ENCODE measurements at regions not wholly inside any gene's neighbourhood (a gene's known extent, or its start where the extent isn't known, plus 50 kb on each side); places are given as distances from the start of the nearest gene placed in this dataset.

- ATAC-seq: no peak
- H3K9me3 ChIP-seq (ENCODE audit: control insufficient read depth, insufficient read depth, low read depth, low read length): no peaks in the 10 kb centered on the region
- in situ Hi-C loops (cut with HindIII; ENCODE audit: low pct_unique_long_range_greater_than_20kb, low sequenced_read_pairs): no loop called here
- no peaks in the 10 kb centered on the region for H3K4me1 ChIP-seq (ENCODE audit: control insufficient read depth, insufficient read depth, low read length)
- H3K4me3 ChIP-seq (ENCODE audit: low read depth in 2 of 2, low read length in 2 of 2): no peak overlapping the region
- BruUV-seq (replicated peaks): no TSS peak
- ChIA-PET POLR2A (no interaction called here), CTCF (no interaction called here)
- no peak for DNase-seq (ENCODE audit: low read depth, low spot score)
- intact Hi-C loops (cut with micrococcal nuclease; ENCODE audit: unreplicated experiment): no loop called here
- no peak overlapping the region for H3K27ac ChIP-seq (ENCODE audit: low read length)
- no peaks in the 10 kb centered on the region for H3K27me3 ChIP-seq (ENCODE audit: control insufficient read depth, insufficient read depth, low read length)
- TF ChIP-seq SIN3A (IDR thresholded peaks at IDR 0.05; ENCODE audit: borderline replicate concordance, insufficient read depth, low read depth, low read length) (no peak), CTCF (IDR thresholded peaks at IDR 0.05) (no peak), REST (IDR thresholded peaks at IDR 0.05; ENCODE audit: insufficient read depth in 1 of 2, low read depth in 2 of 2, low read length in 1 of 2) (no peak), POLR2AphosphoS5 (IDR thresholded peaks at IDR 0.05; ENCODE audit: low read depth, low read length) (no peak), TCF7L2 (IDR thresholded peaks at IDR 0.05; ENCODE audit: low read depth, low read length) (no peak)
- no peaks in the 10 kb centered on the region for H3K36me3 ChIP-seq (ENCODE audit: control insufficient read depth, insufficient read depth, low read length)
Measured at GRCh38 chr4:66589183-66589582, 918.9 kb upstream of the EPHA5 start.

GRCh38 chr4:66585767-66586166 is 915.5 kb upstream of the EPHA5 start:
- H3K4me1 ChIP-seq (ENCODE audit: control insufficient read depth, insufficient read depth, low read length): no peaks in the 10 kb centered on the region
- intact Hi-C loops (cut with micrococcal nuclease; ENCODE audit: unreplicated experiment): no loop called here
- H3K4me3 ChIP-seq (ENCODE audit: low read depth in 2 of 2, low read length in 2 of 2): no peak overlapping the region
- H3K27me3 ChIP-seq (ENCODE audit: control insufficient read depth, insufficient read depth, low read length): no peaks in the 10 kb centered on the region
- in situ Hi-C loops (cut with HindIII; ENCODE audit: low pct_unique_long_range_greater_than_20kb, low sequenced_read_pairs): no loop called here
- ChIA-PET POLR2A (no interaction called here), CTCF (no interaction called here)
- no peak for DNase-seq (ENCODE audit: low read depth, low spot score)
- no peak overlapping the region for H3K27ac ChIP-seq (ENCODE audit: low read length)
- BruUV-seq (replicated peaks): no TSS peak
- H3K36me3 ChIP-seq (ENCODE audit: control insufficient read depth, insufficient read depth, low read length): no peaks in the 10 kb centered on the region
- TF ChIP-seq POLR2AphosphoS5 (IDR thresholded peaks at IDR 0.05; ENCODE audit: low read depth, low read length) (no peak), SIN3A (IDR thresholded peaks at IDR 0.05; ENCODE audit: borderline replicate concordance, insufficient read depth, low read depth, low read length) (no peak), CTCF (IDR thresholded peaks at IDR 0.05) (no peak), TCF7L2 (IDR thresholded peaks at IDR 0.05; ENCODE audit: low read depth, low read length) (no peak)
- ATAC-seq: no peak
- H3K9me3 ChIP-seq (ENCODE audit: control insufficient read depth, insufficient read depth, low read depth, low read length): no peaks in the 10 kb centered on the region

All from Panc1 (cell line).